Coronary artery (tissue), 2 donors: ENCODE measurements at regions not wholly inside any gene's neighbourhood (a gene's known extent, or its start where the extent isn't known, plus 50 kb on each side); places are given as distances from the start of the nearest gene placed in this dataset.
"Not testable (repeated sequence)": the region's sequence is repeated elsewhere in the genome, so short reads cannot be mapped to it uniquely, and the experiment has no call there.

ENCODE experiments used
- DNase-seq: peaks from one replicate; pipeline ENCODE4 v3.0.0-alpha.2; 2017; ENCODE audit warnings: low spot score
- H3K27ac ChIP-seq, 2 donors: fragments of 200-600 bp; sonication (generic); one replicate each; pipeline ENCODE4 v1.5.1; 2016 to 2019
- H3K4me3 ChIP-seq: fragments of 200-600 bp; sonication (generic); 2 replicates; pipeline ENCODE4 v1.5.1; 2016; ENCODE audit warnings: mild to moderate bottlenecking, moderate library complexity
- CTCF ChIP-seq: fragments of 200-600 bp; sonication (generic); IDR thresholded peaks from one replicate; pipeline ENCODE4 v1.5.1; 2019; ENCODE audit warnings: antibody characterized with exemption

- H3K27ac ChIP-seq: no peak overlapping the region
- no peak for DNase-seq
- no peak overlapping the region for H3K4me3 ChIP-seq
- no peak for TF ChIP-seq CTCF
Observed at GRCh38 chr2:20949256-20949655, 94.6 kb downstream of the APOB start.

GRCh38 chr2:20946468-20946867, 97.4 kb downstream of the APOB start:
- Histone ChIP-seq H3K4me3 (no peak overlapping the region), H3K27ac (no peak overlapping the region)
- no peak for TF ChIP-seq CTCF
- no peak for DNase-seq

- not testable (repeated sequence) for H3K4me3 ChIP-seq, H3K27ac ChIP-seq, DNase-seq
Observed at GRCh38 chr2:20943721-20944120, 100.2 kb downstream of the APOB start.

GRCh38 chr2:20942646-20943125, 101.2 kb downstream of the APOB start:
- Histone ChIP-seq H3K27ac (no peak overlapping the region), H3K4me3 (no peak overlapping the region)
- TF ChIP-seq CTCF: no peak
- DNase-seq: no peak

- DNase-seq: no peak
- TF ChIP-seq CTCF: no peak
- Histone ChIP-seq H3K4me3 (no peak overlapping the region), H3K27ac (no peak overlapping the region)
Observed at GRCh38 chr2:20940856-20941255, 103.0 kb downstream of the APOB start.

GRCh38 chr2:20939931-20940795, 103.7 kb downstream of the APOB start:
- TF ChIP-seq CTCF: no peak
- Histone ChIP-seq H3K27ac (no peak overlapping the region), H3K4me3 (no peak overlapping the region)
- no peak for DNase-seq

- Histone ChIP-seq H3K27ac (no peak overlapping the region), H3K4me3 (no peak overlapping the region)
- no peak for TF ChIP-seq CTCF
- DNase-seq: no peak
Observed at GRCh38 chr2:20937353-20937752, 106.5 kb downstream of the APOB start.
